ENCODE measurements at regions not wholly inside any gene's neighbourhood (a gene's known extent, or its start where the extent isn't known, plus 50 kb on each side); places are given as distances from the start of the nearest gene placed in this dataset.
"Not testable (repeated sequence)": the region's sequence is repeated elsewhere in the genome, so short reads cannot be mapped to it uniquely, and the experiment has no call there.

- DNase-seq (ENCODE audit: low read depth in 1 of 2, low spot score in 1 of 2): no peak
Measured at GRCh38 chr3:18988614-18989229, 159.6 kb upstream of the KCNH8 start.

- no peak for DNase-seq (ENCODE audit: low read depth in 1 of 2, low spot score in 1 of 2)
Measured at GRCh38 chr3:18987862-18988447, 160.4 kb upstream of the KCNH8 start.

GRCh38 chr3:18987070-18987469 lies 161.2 kb upstream of the KCNH8 start:
- DNase-seq (ENCODE audit: low read depth in 1 of 2, low spot score in 1 of 2): no peak

DNA sequence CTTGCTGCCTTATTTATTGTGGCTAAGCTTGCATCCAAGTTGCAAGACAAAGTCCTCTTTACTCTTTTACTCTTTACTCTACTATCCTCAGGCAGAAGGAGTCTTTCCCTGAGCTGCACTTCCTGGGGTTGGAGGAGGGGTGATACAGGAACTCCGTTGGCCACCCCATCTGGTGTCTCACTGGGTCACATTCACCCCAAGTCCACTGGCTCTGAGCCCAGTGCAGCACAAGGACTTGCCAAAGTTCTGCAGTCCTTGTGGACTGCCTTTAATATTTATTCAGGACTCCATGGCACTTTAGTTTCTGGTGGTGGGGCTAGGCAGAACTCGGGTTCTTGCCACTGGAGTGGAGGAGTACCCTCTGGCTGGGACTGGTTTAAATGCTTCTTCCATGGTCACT lies 165.4 kb upstream of the KCNH8 start:
- no peak for DNase-seq (ENCODE audit: low read depth in 1 of 2, low spot score in 1 of 2)

GRCh38 chr3:18976102-18976501 lies 172.2 kb upstream of the KCNH8 start:
- not testable (repeated sequence) for DNase-seq (ENCODE audit: low read depth in 1 of 2, low spot score in 1 of 2)

GRCh38 chr3:18968120-18968519 lies 180.2 kb upstream of the KCNH8 start:
- DNase-seq (ENCODE audit: low read depth in 1 of 2, low spot score in 1 of 2): no peak

- no peak for DNase-seq (ENCODE audit: low read depth in 1 of 2, low spot score in 1 of 2)
Measured at GRCh38 chr3:18965781-18966180, 182.5 kb upstream of the KCNH8 start.

DNA sequence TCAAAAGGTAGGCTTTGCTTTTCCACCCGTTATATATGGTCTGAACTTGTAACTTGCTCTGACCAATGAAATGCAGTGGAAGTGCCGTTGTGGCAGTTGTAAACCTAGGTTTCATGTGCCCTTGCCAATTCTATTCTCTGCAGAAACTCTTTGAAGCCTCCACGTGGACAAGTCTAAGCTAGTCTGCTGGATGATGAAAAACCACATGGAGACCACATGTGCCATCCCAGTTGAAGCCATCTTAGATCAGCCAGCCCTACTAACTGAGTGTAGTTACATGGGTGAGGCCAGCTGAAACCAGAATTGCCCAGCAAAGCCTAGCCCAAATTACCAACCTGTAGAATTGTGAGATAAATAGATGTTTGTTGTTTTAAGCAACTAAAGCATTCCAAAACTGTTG lies 183.7 kb upstream of the KCNH8 start:
- DNase-seq (ENCODE audit: low read depth in 1 of 2, low spot score in 1 of 2): no peak

GRCh38 chr3:18951333-18951732 lies 197.0 kb upstream of the KCNH8 start:
- DNase-seq (ENCODE audit: low read depth in 1 of 2, low spot score in 1 of 2): no peak

GRCh38 chr3:18946524-18946923 lies 201.8 kb upstream of the KCNH8 start:
- DNase-seq (ENCODE audit: low read depth in 1 of 2, low spot score in 1 of 2): no peak

DNA sequence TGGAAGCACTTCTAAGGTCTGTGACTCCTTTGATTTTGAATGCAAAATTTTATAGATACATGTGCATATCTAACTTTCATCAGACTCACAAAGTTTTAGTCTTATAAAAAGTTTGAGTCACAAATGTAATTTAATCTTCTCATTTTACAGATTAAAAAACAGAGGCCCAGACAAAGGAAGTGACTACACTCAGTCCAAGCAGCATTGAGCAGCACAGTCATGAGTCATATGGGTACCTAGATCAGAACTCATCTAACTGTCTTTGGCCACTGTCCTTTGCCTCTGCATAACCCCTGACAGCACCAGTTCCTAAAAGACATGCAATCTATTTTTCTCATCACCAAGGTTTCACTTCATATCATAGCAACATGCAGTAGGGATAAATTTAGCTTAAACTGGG lies 210.7 kb upstream of the KCNH8 start:
- DNase-seq (ENCODE audit: low read depth in 1 of 2, low spot score in 1 of 2): no peak

GRCh38 chr3:18919158-18919557 lies 229.2 kb upstream of the KCNH8 start:
- DNase-seq (ENCODE audit: low read depth in 1 of 2, low spot score in 1 of 2): no peak

- DNase-seq (ENCODE audit: low read depth in 1 of 2, low spot score in 1 of 2): no peak
Measured at GRCh38 chr3:18917923-18918322, 230.4 kb upstream of the KCNH8 start.

- DNase-seq (ENCODE audit: low read depth in 1 of 2, low spot score in 1 of 2): no peak
Measured at GRCh38 chr3:18902081-18902793, 246.1 kb upstream of the KCNH8 start.

- DNase-seq (ENCODE audit: low read depth in 1 of 2, low spot score in 1 of 2): no peak
Measured at GRCh38 chr3:18901571-18901970, 246.7 kb upstream of the KCNH8 start.

GRCh38 chr3:18900994-18901393 lies 247.3 kb upstream of the KCNH8 start:
- no peak for DNase-seq (ENCODE audit: low read depth in 1 of 2, low spot score in 1 of 2)

DNA sequence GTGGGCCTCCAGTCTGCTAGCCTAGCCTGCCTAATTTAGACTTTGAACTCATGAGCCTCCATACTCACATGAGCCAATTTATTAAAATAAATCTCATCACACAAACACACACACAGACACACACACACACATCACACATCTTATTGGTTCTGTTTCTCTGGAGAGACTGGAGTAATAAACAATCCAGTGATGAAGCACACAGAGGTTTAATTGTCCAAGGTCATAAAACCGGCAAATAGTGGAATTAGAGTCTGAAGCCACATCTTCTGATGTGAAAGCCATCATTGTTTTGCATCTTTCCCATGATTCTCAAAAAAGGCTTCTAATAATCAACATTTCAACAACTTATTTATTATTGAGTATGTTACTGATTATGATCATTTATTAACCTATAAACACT lies 249.4 kb upstream of the KCNH8 start:
- DNase-seq (ENCODE audit: low read depth in 1 of 2, low spot score in 1 of 2): no peak

DNA sequence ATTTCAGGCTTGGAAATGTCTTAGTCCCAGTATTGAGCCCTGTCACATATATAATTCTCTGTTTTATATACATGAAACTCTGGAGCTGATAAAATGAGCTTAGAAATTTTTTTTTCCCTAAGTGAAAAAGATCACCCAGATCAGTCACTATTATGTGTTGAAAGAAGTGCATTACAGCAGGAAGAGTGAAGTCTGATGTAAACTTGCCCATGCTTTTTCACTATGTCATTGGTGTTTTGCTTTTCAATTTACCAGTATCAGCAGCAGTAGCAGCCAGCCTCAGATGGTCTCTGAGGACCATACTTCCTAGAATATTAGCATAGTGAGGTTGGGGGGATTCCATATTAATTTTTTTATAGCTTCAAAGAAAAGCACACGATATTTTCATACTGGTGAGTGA lies 255.6 kb upstream of the KCNH8 start:
- no peak for DNase-seq (ENCODE audit: low read depth in 1 of 2, low spot score in 1 of 2)

DNA sequence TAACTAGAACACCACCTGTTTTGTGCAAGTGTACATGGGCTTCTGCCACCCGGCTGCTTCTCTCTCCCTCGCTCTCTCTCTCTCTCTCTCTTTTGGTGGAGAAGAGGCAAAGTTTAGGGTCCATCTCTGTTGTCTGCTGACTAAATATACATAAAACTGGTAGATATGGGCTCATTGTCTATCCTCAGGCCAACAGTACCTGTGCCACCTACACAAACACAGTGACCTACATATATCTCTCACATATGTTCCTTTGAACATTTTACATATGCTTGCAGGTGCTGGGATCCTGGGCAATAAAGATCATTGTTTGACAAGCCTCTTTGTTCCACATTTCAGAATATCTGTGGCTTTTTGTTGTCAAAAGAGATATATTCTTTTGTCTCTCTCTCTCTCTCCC lies 256.3 kb upstream of the KCNH8 start:
- no peak for DNase-seq (ENCODE audit: low read depth in 1 of 2, low spot score in 1 of 2)

- no peak for DNase-seq (ENCODE audit: low read depth in 1 of 2, low spot score in 1 of 2)
Measured at GRCh38 chr3:18891641-18892040, 256.7 kb upstream of the KCNH8 start.

- no peak for DNase-seq (ENCODE audit: low read depth in 1 of 2, low spot score in 1 of 2)
Measured at GRCh38 chr3:18890449-18890848, 257.9 kb upstream of the KCNH8 start.

GRCh38 chr3:18888819-18889218 lies 259.5 kb upstream of the KCNH8 start:
- DNase-seq (ENCODE audit: low read depth in 1 of 2, low spot score in 1 of 2): no peak

DNA sequence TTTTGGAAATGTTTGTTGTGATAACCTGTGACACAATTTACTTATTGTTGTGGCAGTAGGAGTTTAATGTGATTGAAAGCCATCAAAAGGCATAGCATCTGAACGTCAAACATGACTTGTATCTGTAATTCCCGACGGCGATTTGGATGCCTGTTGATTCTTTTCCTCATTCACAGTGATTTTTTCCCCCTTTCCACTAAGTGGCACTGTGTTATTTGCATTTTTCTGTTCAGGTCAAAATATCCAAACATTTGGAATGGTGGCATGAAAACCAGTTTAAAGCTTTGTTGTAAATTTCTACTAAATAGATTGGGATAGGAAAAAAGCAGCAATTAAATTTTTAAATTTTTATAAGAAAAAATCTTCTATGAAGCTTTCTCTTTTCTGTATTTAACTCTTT lies 259.9 kb upstream of the KCNH8 start:
- no peak for DNase-seq (ENCODE audit: low read depth in 1 of 2, low spot score in 1 of 2)
